ENCODE measurements at regions not wholly inside any gene's neighbourhood (a gene's known extent, or its start where the extent isn't known, plus 50 kb on each side); places are given as distances from the start of the nearest gene placed in this dataset.

DNA sequence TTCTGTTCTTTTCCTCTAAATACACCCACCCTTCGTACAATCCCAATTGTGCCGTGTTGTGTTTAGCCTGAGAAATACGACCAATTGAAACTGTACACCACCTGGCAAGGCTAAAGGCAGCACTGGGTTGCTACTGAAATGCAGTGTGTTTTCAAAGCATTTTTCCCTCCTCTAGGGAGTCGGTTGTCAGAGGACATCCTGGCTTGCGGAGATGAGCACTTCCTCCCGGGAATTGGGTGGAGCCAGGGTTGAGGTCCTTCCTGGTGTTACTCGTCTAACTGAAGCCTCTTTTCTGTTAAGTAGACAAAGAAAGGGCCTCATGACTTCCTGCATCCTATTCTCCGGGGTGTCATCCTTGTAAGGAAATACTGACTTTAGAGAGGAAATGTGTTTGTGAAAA lies 133.5 kb downstream of the MTPAP start:
- no peak for TF ChIP-seq POLR2A (IDR thresholded peaks at IDR 0.05)
- TF ChIP-seq, protein P1, sequence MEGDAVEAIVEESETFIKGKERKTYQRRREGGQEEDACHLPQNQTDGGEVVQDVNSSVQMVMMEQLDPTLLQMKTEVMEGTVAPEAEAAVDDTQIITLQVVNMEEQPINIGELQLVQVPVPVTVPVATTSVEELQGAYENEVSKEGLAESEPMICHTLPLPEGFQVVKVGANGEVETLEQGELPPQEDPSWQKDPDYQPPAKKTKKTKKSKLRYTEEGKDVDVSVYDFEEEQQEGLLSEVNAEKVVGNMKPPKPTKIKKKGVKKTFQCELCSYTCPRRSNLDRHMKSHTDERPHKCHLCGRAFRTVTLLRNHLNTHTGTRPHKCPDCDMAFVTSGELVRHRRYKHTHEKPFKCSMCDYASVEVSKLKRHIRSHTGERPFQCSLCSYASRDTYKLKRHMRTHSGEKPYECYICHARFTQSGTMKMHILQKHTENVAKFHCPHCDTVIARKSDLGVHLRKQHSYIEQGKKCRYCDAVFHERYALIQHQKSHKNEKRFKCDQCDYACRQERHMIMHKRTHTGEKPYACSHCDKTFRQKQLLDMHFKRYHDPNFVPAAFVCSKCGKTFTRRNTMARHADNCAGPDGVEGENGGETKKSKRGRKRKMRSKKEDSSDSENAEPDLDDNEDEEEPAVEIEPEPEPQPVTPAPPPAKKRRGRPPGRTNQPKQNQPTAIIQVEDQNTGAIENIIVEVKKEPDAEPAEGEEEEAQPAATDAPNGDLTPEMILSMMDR (IDR thresholded peaks at IDR 0.05) = no peak

Measured in uterus (tissue), 2 donors.